Inflammatory macrophage treated with lipopolysaccharide for 1 hour (primary cell): ENCODE measurements at regions not wholly inside any gene's neighbourhood (a gene's known extent, or its start where the extent isn't known, plus 50 kb on each side); places are given as distances from the start of the nearest gene placed in this dataset.
A peak's percentile ranks its signal among the peaks of the same experiment; 100 is the strongest.

Experiments
- DNase-seq, 2 donors: peaks; one replicate each; pipeline ENCODE4 v3.0.0-alpha.2; 2020 to 2022

DNA sequence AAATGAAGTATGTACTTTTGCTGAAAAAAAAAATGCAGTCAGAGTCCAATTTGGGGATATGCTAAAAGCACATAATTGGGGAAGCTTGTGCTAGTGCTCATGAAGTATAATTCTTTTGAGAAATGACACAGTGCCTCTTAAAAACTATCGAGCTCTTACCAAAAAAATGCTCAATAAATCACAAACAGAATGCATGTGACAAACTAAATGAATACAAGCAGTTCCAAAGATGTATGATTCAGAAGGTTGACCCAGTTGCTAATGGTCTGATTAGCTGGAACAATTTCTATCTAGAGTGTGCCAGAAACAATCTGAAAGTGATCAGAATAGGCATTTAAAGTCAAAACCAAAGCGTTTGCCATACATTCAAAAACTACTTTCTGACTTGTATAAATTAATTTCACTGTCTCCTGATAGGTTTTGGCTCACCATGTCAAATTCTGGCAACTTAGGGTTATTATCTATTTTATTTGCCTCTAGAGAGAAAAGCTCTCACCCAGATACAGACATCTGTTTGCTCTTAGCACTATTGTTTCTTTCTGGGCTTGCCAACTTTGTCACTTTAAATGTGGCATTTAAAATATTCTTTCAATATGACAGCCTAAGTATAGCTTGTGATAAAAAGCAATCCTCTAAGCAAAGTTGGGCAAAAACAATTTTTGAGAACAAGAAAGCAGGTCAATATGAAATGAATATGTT is 114.7 kb upstream of the AHR start:
- DNase-seq: peak in 1 of 2 donors; percentile 13

GRCh38 chr7:17184805-17185689 is 113.4 kb upstream of the AHR start:
- no peak for DNase-seq

GRCh38 chr7:17185690-17186070 is 112.8 kb upstream of the AHR start:
- peak; percentile 79 to 81 for DNase-seq

GRCh38 chr7:17186745-17187530 is 111.5 kb upstream of the AHR start:
- DNase-seq: peak; percentile 43 to 48

DNA sequence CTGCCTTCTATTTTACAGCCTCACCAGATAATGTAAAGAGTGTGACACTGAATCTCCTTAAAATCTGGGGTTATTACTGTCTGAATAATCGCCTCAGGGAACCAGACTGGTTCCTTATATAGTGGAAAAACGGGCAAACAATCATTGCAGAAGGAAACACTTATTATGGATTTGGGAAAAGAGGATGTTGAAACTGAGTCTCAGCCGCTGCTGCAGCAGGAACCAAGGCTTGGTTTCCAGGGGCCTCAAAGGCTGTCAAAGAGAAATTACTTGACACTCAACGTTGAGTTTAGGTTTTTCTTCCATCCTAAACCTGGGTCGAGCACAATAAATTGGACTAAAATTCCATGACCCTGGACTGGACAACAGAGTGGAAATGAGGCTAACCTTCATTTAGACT is 103.8 kb upstream of the AHR start:
- DNase-seq: no peak

- DNase-seq: peak; percentile 17 to 24
These were observed 102.9 kb upstream of the AHR start for GRCh38 chr7:17195576-17195975.

DNA sequence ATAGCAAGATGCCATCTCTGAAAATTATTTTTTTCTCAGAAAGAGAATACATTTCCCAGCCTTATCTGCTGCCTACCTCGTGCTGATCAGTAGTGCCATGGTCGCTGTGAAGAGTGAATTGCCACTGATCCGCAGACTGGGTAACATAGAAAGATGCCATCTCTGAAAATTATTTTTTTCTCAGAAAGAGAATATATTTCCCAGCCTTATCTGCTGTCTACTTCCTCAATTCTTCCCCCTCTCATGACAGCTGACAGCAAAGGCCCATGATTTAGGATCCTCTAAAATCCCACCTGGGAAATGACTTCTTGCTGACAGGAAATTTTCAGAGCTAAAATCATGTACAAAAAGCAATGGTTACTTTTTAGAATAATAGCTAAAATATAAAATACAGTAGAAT is 92.5 kb upstream of the AHR start:
- no peak for DNase-seq

DNA sequence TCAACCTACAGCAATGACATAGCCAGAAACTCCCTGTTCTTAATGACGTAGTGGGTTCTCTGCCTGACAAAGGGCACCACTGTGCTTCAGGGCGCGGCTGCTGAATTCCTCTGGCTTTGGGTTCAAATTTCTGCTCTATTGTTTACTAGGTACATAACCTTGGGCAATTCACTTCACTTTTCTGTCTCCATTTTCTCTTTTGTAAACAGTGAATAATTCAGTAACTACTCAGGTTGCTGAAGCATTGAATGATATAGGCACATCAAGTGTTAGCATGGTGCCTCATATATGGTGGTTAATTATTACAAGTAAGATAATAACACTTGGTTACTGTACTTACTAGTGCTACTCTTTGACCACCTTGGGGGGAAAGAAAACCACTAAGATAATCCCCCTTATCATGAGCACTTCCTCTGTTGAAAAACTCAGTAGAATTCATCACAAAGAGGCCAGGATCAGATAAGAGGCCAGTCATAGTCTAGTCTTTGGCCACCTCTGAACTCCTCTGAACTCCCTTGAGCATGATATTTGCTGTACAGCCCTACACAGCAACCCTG is 92.0 kb upstream of the AHR start:
- DNase-seq: no peak

DNA sequence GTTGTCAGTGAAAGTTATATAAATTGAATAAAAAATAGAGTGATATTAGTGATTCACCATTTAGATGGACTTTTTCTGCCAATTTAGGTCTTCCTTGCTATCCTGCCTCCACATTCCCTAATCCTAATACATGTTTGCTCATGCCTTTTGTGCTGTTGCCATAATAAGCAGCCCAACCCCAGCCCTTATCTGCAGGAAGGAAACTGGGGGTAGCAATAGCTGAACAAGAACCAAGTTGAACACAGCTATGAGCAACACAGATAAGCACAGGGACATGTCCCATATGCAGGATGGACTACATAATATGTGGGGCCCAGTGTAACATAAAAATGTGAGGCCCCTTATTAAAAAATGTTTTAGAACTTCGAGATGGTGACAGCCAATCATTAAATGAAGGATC is 91.2 kb upstream of the AHR start:
- DNase-seq: no peak

DNA sequence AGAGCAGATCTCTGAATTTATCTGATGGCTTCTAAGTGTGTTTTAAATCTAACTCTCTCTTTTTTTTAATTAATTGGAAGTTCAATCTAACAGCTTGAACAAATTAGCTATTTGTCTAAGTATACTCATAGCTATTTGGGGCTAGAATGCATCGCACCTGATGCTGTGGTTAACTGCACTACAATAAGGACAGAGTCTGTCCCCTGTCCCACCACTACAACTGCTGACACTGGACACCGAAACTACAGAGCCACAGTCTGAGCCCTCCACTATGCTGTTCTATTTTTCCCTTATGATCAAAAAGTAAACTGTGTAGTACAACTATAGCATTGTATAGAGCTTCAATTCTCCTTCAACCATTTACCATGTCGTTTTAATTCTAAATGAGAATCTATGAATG is 89.4 kb upstream of the AHR start:
- DNase-seq: no peak

DNA sequence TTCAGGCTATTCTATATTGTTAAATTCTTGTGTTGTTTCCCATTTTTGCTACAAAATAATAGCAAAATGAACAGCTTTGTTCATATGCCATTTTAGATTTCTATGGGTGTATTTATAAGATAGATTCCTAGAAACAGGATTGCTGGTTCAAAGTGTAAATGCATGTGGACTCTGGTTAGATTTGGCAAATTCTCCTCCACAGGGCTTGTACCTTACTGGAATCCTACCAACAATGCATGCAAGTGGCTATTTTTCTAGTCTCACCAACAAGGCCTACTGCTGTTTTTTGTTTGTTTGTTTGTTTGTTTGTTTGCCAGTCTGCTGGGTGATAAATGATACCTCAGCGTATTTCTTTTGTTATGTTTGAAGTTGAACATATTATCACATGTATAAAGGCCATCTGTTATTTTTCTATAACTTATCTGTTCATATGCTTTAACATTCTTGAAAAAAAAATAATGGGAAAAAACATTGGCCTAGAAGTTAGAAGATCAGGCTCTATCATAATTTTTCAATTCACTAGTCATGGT is 87.1 kb upstream of the AHR start:
- DNase-seq: no peak

DNA sequence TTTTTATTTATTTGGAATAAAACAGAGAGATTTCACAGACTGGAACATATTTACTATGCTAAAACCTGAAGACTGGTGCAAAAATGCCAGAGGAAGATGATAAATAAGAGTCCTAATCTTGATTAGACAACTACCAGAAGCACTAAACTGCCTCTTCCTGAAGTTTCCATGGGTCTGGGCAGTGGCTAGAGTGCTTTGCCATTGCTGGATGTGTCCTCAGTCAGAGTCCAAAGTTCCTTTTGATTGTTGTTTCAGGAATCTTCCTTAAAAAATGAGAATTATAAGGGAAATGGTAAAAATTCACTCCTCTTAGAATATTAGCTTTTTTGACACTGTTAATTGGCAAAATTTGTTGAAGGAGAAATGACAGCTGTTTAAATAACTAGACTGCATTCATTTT is 86.3 kb upstream of the AHR start:
- no peak for DNase-seq

- peak; percentile 73 to 78 for DNase-seq
These were observed 70.5 kb upstream of the AHR start for GRCh38 chr7:17227766-17228490.

GRCh38 chr7:17229228-17229627 is 69.2 kb upstream of the AHR start:
- no peak for DNase-seq

- DNase-seq: no peak
These were observed 68.2 kb upstream of the AHR start for GRCh38 chr7:17230099-17230807.

DNA sequence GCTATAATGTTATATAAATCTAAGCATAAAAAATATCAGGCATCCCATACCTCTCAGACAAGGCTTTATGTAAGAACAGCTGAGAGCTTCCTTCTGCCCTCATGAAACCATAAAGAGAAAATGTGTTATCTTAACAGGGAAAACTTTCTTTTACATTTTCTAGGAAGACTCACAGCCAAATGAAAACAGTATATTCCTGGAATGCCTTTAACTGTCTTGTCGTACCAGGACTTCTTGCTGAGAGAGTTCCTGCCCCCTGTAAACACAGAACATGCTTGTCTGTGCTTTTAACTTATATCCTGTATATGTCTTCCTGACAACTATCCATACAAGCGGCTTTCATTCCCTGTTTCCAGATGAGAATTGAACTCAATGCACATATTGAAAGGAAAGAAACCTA is 64.8 kb upstream of the AHR start:
- peak in 1 of 2 donors; percentile 32 for DNase-seq

DNA sequence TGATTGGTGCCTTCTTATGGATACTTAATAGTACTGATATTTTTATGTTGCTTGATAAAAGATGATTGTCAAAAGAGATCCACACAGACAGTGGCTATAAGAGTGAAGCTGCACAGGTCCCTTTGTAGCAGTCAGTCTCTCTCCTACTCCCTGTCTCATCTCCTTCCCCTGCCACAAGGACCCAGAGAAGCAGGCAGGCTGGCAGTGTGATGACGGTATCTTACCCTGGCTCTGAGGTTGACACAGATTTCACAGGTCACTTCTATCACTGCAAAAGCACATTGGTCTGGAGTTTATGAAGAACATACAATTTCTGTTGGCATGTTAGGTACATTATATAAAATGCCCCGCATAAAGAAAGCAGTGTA is 64.4 kb upstream of the AHR start:
- peak in 1 of 2 donors; percentile 24 for DNase-seq

GRCh38 chr7:17234398-17235031 is 63.9 kb upstream of the AHR start:
- DNase-seq: peak; percentile 89 to 95

GRCh38 chr7:17236171-17236570 is 62.3 kb upstream of the AHR start:
- DNase-seq: no peak

- peak in 1 of 2 donors; percentile 38 for DNase-seq
These were observed 61.8 kb upstream of the AHR start for GRCh38 chr7:17236603-17237002.

GRCh38 chr7:17239046-17239445 is 59.4 kb upstream of the AHR start:
- no peak for DNase-seq
